ENCODE measurements at regions not wholly inside any gene's neighbourhood (a gene's known extent, or its start where the extent isn't known, plus 50 kb on each side); places are given as distances from the start of the nearest gene placed in this dataset.

GRCh38 chr3:87073496-87074145 lies 82.7 kb upstream of the VGLL3 start:
- Histone ChIP-seq H3K4me1 (no peaks in the 10 kb centered on the region), H3K27ac (no peak overlapping the region), H3K4me3 (no peak overlapping the region), H3K27me3 (no peaks in the 10 kb centered on the region), H3K36me3 (no peaks in the 10 kb centered on the region), H3K9me3 (no peaks in the 10 kb centered on the region)
- intact Hi-C loops (cut with DNase I; ENCODE audit: low total_unique reads): no loop called here
- TF ChIP-seq, protein P1, sequence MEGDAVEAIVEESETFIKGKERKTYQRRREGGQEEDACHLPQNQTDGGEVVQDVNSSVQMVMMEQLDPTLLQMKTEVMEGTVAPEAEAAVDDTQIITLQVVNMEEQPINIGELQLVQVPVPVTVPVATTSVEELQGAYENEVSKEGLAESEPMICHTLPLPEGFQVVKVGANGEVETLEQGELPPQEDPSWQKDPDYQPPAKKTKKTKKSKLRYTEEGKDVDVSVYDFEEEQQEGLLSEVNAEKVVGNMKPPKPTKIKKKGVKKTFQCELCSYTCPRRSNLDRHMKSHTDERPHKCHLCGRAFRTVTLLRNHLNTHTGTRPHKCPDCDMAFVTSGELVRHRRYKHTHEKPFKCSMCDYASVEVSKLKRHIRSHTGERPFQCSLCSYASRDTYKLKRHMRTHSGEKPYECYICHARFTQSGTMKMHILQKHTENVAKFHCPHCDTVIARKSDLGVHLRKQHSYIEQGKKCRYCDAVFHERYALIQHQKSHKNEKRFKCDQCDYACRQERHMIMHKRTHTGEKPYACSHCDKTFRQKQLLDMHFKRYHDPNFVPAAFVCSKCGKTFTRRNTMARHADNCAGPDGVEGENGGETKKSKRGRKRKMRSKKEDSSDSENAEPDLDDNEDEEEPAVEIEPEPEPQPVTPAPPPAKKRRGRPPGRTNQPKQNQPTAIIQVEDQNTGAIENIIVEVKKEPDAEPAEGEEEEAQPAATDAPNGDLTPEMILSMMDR (IDR thresholded peaks at IDR 0.05 in 4 of 5, conservative IDR thresholded peaks at IDR 0.05 in 1 of 5): no peak
- no peak for TF ChIP-seq POLR2A (IDR thresholded peaks at IDR 0.05)
- DNase-seq (no peak), ATAC-seq (no peak)
- in situ Hi-C loops (cut with MboI; ENCODE audit: low sequenced_read_pairs in 4 of 4): no loop called here

- TF ChIP-seq POLR2A (IDR thresholded peaks at IDR 0.05): no peak
- TF ChIP-seq, protein P1 (IDR thresholded peaks at IDR 0.05 in 4 of 5, conservative IDR thresholded peaks at IDR 0.05 in 1 of 5): no peak
- Histone ChIP-seq H3K27me3 (no peaks in the 10 kb centered on the region), H3K27ac (no peak overlapping the region), H3K36me3 (no peaks in the 10 kb centered on the region), H3K4me1 (no peaks in the 10 kb centered on the region), H3K4me3 (no peak overlapping the region), H3K9me3 (no peaks in the 10 kb centered on the region)
- intact Hi-C loops (cut with DNase I; ENCODE audit: low total_unique reads): no loop called here
- DNase-seq (no peak), ATAC-seq (no peak)
- in situ Hi-C loops (cut with MboI; ENCODE audit: low sequenced_read_pairs in 4 of 4): no loop called here
Measured at GRCh38 chr3:87072446-87072845, 81.5 kb upstream of the VGLL3 start.

DNA sequence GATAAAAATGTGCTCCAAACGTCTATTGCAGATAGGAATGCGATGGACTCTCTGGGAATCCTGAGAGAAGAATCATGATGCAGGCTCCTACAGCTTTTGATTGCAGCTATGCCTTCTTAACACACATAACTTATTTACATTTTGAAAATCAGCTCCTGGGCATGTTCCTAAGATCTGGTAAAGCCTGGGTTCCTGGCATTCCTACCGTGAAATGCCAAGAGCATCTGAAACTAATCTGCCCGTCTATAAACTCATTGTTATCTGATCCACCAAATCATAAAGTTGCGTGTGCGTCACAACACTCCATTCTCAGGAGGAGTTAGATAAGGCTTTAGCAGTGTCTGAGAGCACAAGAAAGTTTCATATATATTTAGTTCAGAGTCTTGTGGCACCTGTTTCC lies 79.0 kb upstream of the VGLL3 start:
- H3K4me3 ChIP-seq: no peak overlapping the region
- H3K27me3 ChIP-seq: no peaks in the 10 kb centered on the region
- H3K4me1 ChIP-seq: no peaks in the 10 kb centered on the region
- no peak for ATAC-seq
- H3K9me3 ChIP-seq: no peaks in the 10 kb centered on the region
- TF ChIP-seq, protein P1 (IDR thresholded peaks at IDR 0.05 in 4 of 5, conservative IDR thresholded peaks at IDR 0.05 in 1 of 5): no peak
- no peak for TF ChIP-seq POLR2A (IDR thresholded peaks at IDR 0.05)
- DNase-seq: no peak
- no peaks in the 10 kb centered on the region for H3K36me3 ChIP-seq
- no peak overlapping the region for H3K27ac ChIP-seq
- in situ Hi-C loops (cut with MboI; ENCODE audit: low sequenced_read_pairs in 4 of 4) (no loop called here), intact Hi-C loops (cut with DNase I; ENCODE audit: low total_unique reads) (no loop called here)

DNA sequence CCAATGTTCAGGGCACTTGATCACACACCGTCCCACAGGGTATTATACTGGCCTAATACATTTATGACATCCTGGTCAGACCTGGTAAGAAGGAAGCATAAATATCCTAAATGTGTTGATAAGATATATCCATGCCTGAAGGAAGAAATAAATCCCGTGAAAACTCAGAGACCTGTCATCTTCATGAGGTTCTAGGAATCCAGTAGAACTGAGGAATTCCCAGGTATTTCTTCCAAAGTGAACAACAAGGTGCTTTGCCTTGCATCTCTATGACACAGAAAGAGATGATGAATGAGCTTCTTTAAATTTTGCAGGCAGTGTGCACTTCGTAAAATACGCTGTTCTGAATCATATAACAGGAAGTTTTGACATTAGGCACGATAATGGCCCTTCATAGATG lies 78.1 kb upstream of the VGLL3 start:
- Histone ChIP-seq H3K4me3 (no peak overlapping the region), H3K36me3 (no peaks in the 10 kb centered on the region), H3K27me3 (no peaks in the 10 kb centered on the region), H3K4me1 (no peaks in the 10 kb centered on the region), H3K27ac (no peak overlapping the region), H3K9me3 (no peaks in the 10 kb centered on the region)
- no peak for DNase-seq
- intact Hi-C loops (cut with DNase I; ENCODE audit: low total_unique reads) (no loop called here), in situ Hi-C loops (cut with MboI; ENCODE audit: low sequenced_read_pairs in 4 of 4) (no loop called here)
- ATAC-seq: no peak
- no peak for TF ChIP-seq POLR2A (IDR thresholded peaks at IDR 0.05)
- TF ChIP-seq, protein P1 (IDR thresholded peaks at IDR 0.05 in 4 of 5, conservative IDR thresholded peaks at IDR 0.05 in 1 of 5): no peak

GRCh38 chr3:87062685-87063084 lies 71.7 kb upstream of the VGLL3 start:
- in situ Hi-C loops (cut with MboI; ENCODE audit: low sequenced_read_pairs in 4 of 4) (no loop called here), intact Hi-C loops (cut with DNase I; ENCODE audit: low total_unique reads) (no loop called here)
- DNase-seq: no peak

More at GRCh38 chr3:87062685-87063084, 71.7 kb upstream of the VGLL3 start:
- H3K4me3 ChIP-seq: no peak overlapping the region
- no peaks in the 10 kb centered on the region for H3K4me1 ChIP-seq
- H3K27me3 ChIP-seq: no peaks in the 10 kb centered on the region
- TF ChIP-seq, protein P1 (IDR thresholded peaks at IDR 0.05 in 4 of 5, conservative IDR thresholded peaks at IDR 0.05 in 1 of 5): no peak
- ATAC-seq: no peak
- no peaks in the 10 kb centered on the region for H3K9me3 ChIP-seq
- no peak overlapping the region for H3K27ac ChIP-seq
- H3K36me3 ChIP-seq: no peaks in the 10 kb centered on the region

All from gastrocnemius medialis (tissue), 4 donors.